Motor neuron (in vitro differentiated cells): ENCODE measurements at regions not wholly inside any gene's neighbourhood (a gene's known extent, or its start where the extent isn't known, plus 50 kb on each side); places are given as distances from the start of the nearest gene placed in this dataset.
"Not testable (repeated sequence)": the region's sequence is repeated elsewhere in the genome, so short reads cannot be mapped to it uniquely, and the experiment has no call there.

Source experiments
- ATAC-seq, 8 experiments: fragments of 200-7000 bp; cut with Tn5 transposase; replicated peaks in 6 of 8; 2 replicates each; pipeline ENCODE4 v1.8.0; 2021; ENCODE audit warnings: mild to moderate bottlenecking in 8 of 8, moderate library complexity in 8 of 8
- H3K27ac ChIP-seq, 2 donors: fragments of 250-450 bp; sonication (Bioruptor Pico); 2 replicates each; pipeline ENCODE4 v1.9.0; 2021; ENCODE audit warnings: antibody characterized with exemption in 2 of 2, mild to moderate bottlenecking in 2 of 2, moderate library complexity in 1 of 2
- H3K4me1 ChIP-seq, 2 donors: fragments of 250-450 bp; sonication (Bioruptor Pico); replicated peaks in 1 of 2; 2 replicates each; pipeline ENCODE4 v1.6.1; 2021; ENCODE audit warnings: antibody characterized with exemption in 2 of 2, mild to moderate bottlenecking in 2 of 2, moderate library complexity in 1 of 2
- H3K4me3 ChIP-seq, 5 donors: fragments of 250-450 bp; sonication (Bioruptor Pico); 2 replicates each; pipeline ENCODE4 v1.9.0; 2021; ENCODE audit warnings: antibody characterized with exemption in 5 of 5, mild to moderate bottlenecking in 5 of 5, moderate library complexity in 4 of 5
- WGBS, 10 experiments: fragments of 450-650 bp; shearing (Covaris generic); methylation state at CpG; one replicate each; pipeline ENCODE4 v1.0.0; 2022; 5-methylcytosine and 5-hydroxymethylcytosine counted together
- in situ Hi-C, 9 experiments: fragments of 400-800 bp; cut with MboI; loops; one replicate each; pipeline ENCODE4 v1.15.0; 2021; ENCODE audit warnings: low sequenced_read_pairs in 9 of 9, low pct_unique_long_range_greater_than_20kb in 2 of 9; ENCODE audit not compliant: unreplicated experiment in 9 of 9

GRCh38 chr2:217580407-217580806 is 422.4 kb downstream of the TNS1 start:
- ATAC-seq, H3K27ac ChIP-seq, in situ Hi-C loops, H3K4me3 ChIP-seq, H3K4me1 ChIP-seq: not testable (repeated sequence)
- 0 to 100% (median 50%) methylated on average over 1 of the region's 1 CpG; no CpG with 5 or more reads in 4 of the 10 experiments for WGBS, 10 experiments

- Histone ChIP-seq H3K4me3 (no peak overlapping the region), H3K4me1 (no peaks in the 10 kb centered on the region), H3K27ac (no peak overlapping the region)
- ATAC-seq = peak in 7 of 8 experiments; percentile 57 to 97 (median 90)
- in situ Hi-C loops = no loop called here
- 20 to 100% (median 82%) methylated on average over 1 to 3 of the region's 3 CpGs; no CpG with 5 or more reads in 4 of the 10 experiments for WGBS, 10 experiments
Observed at GRCh38 chr2:217573571-217573970, 429.2 kb downstream of the TNS1 start.

GRCh38 chr2:217570394-217570793 is 432.4 kb downstream of the TNS1 start:
- in situ Hi-C loops = no loop called here
- 20 to 70% (median 50%) methylated on average over 1 to 2 of the region's 2 CpGs; no CpG with 5 or more reads in 1 of the 10 experiments for WGBS, 10 experiments
- no peak for ATAC-seq
- Histone ChIP-seq H3K4me1 (no peaks in the 10 kb centered on the region), H3K27ac (no peak overlapping the region), H3K4me3 (no peak overlapping the region)

- Histone ChIP-seq H3K4me3 (no peak overlapping the region), H3K27ac (no peak overlapping the region), H3K4me1 (no peaks in the 10 kb centered on the region)
- ATAC-seq = peak in 2 of 8 experiments; percentile 72 to 88
- in situ Hi-C loops = no loop called here
- 0 to 41% (median 20%) methylated on average over 1 to 3 of the region's 3 CpGs; no CpG with 5 or more reads in 7 of the 10 experiments for WGBS, 10 experiments
Observed at GRCh38 chr2:217568289-217568971, 434.4 kb downstream of the TNS1 start.

GRCh38 chr2:217563565-217563964 is 439.2 kb downstream of the TNS1 start:
- H3K4me3 ChIP-seq = no peak overlapping the region
- no peaks in the 10 kb centered on the region for H3K4me1 ChIP-seq
- no peak overlapping the region for H3K27ac ChIP-seq
- 37 to 100% (median 75%) methylated on average over 1 to 3 of the region's 3 CpGs; no CpG with 5 or more reads in 1 of the 10 experiments for WGBS, 10 experiments
- ATAC-seq = no peak
- in situ Hi-C loops = no loop called here

- WGBS, 10 experiments = 63 to 100% (median 100%) methylated on average over 1 to 4 of the region's 4 CpGs; no CpG with 5 or more reads in 2 of the 10 experiments
- peak in 1 of 8 experiments; percentile 21 for ATAC-seq
- Histone ChIP-seq H3K27ac (no peak overlapping the region), H3K4me1 (no peaks in the 10 kb centered on the region), H3K4me3 (no peak overlapping the region)
- in situ Hi-C loops = no loop called here
Observed at GRCh38 chr2:217562871-217563480, 439.8 kb downstream of the TNS1 start.

GRCh38 chr2:217559084-217559483 is 443.7 kb downstream of the TNS1 start:
- Histone ChIP-seq H3K4me1 (peaks cover 8 to 10% of the 10 kb centered on the region in 2 donors), H3K27ac (no peak overlapping the region), H3K4me3 (no peak overlapping the region)
- in situ Hi-C loops = no loop called here
- ATAC-seq = no peak
- WGBS, 10 experiments = 63 to 100% (median 77%) methylated on average over 1 to 2 of the region's 2 CpGs; no CpG with 5 or more reads in 2 of the 10 experiments

- no peak overlapping the region for H3K27ac ChIP-seq
- peaks cover 8 to 14% of the 10 kb centered on the region in 2 donors for H3K4me1 ChIP-seq
- 0 to 80% (median 28%) methylated on average over 1 to 6 of the region's 7 CpGs; no CpG with 5 or more reads in 1 of the 10 experiments for WGBS, 10 experiments
- peak in 7 of 8 experiments; percentile 12 to 94 (median 77) for ATAC-seq
- no peak overlapping the region for H3K4me3 ChIP-seq
- in situ Hi-C loops = no loop called here
Observed at GRCh38 chr2:217555081-217555876, 447.5 kb downstream of the TNS1 start.

- ATAC-seq = no peak
- 50 to 100% (median 83%) methylated on average over 1 to 2 of the region's 2 CpGs; no CpG with 5 or more reads in 5 of the 10 experiments for WGBS, 10 experiments
- no peak overlapping the region for H3K4me3 ChIP-seq
- in situ Hi-C loops = no loop called here
- peaks cover 8 to 14% of the 10 kb centered on the region in 2 donors for H3K4me1 ChIP-seq
- no peak overlapping the region for H3K27ac ChIP-seq
Observed at GRCh38 chr2:217553679-217554078, 449.1 kb downstream of the TNS1 start.

- in situ Hi-C loops = no loop called here
- H3K4me3 ChIP-seq = no peak overlapping the region
- WGBS, 10 experiments = 61 to 100% (median 93%) methylated on average over 1 to 4 of the region's 4 CpGs; no CpG with 5 or more reads in 3 of the 10 experiments
Observed at GRCh38 chr2:217553202-217553601, 449.6 kb downstream of the TNS1 start.

GRCh38 chr2:217552081-217552480 is 450.7 kb downstream of the TNS1 start:
- H3K4me3 ChIP-seq = no peak overlapping the region
- in situ Hi-C loops = no loop called here
- 65 to 92% (median 83%) methylated on average over 1 to 4 of the region's 4 CpGs; no CpG with 5 or more reads in 2 of the 10 experiments for WGBS, 10 experiments

More at GRCh38 chr2:217553202-217553601, 449.6 kb downstream of the TNS1 start:
- no peak for ATAC-seq
- Histone ChIP-seq H3K4me1 (peaks cover 8 to 14% of the 10 kb centered on the region in 2 donors), H3K27ac (no peak overlapping the region)

GRCh38 chr2:217551252-217551899 is 451.4 kb downstream of the TNS1 start:
- in situ Hi-C loops = no loop called here
- WGBS, 10 experiments = 0 to 100% (median 60%) methylated on average over 1 to 2 of the region's 3 CpGs; no CpG with 5 or more reads in 5 of the 10 experiments
- ATAC-seq = peak in 5 of 8 experiments; percentile 2 to 63 (median 26)
- H3K4me1 ChIP-seq = peaks cover 8 to 14% of the 10 kb centered on the region in 2 donors
- H3K4me3 ChIP-seq = no peak overlapping the region
- no peak overlapping the region for H3K27ac ChIP-seq

More at GRCh38 chr2:217552081-217552480, 450.7 kb downstream of the TNS1 start:
- no peak for ATAC-seq
- Histone ChIP-seq H3K27ac (no peak overlapping the region), H3K4me1 (peaks cover 8 to 14% of the 10 kb centered on the region in 2 donors)
